Sigmoid colon (tissue), 4 donors: ENCODE measurements at regions not wholly inside any gene's neighbourhood (a gene's known extent, or its start where the extent isn't known, plus 50 kb on each side); places are given as distances from the start of the nearest gene placed in this dataset.

Experiments used
- CTCF ChIP-seq, 4 experiments: fragments of 450-650 bp in 3 of 4; fragments of 200-600 bp in 1 of 4; IDR thresholded peaks; one replicate each; pipeline ENCODE4 v1.5.1; 2016 to 2019; ENCODE audit warnings: antibody characterized with exemption in 4 of 4, mild to moderate bottlenecking in 3 of 4, moderate library complexity in 2 of 4
- POLR2A ChIP-seq, 2 donors: fragments of 450-650 bp; IDR thresholded peaks; one replicate each; pipeline ENCODE4 v1.6.1; 2016; ENCODE audit warnings: antibody characterized with exemption in 2 of 2, mild to moderate bottlenecking in 2 of 2, moderate library complexity in 2 of 2
- POLR2AphosphoS5 ChIP-seq, 4 donors: sonication (generic); formaldehyde crosslinking; IDR thresholded peaks; one replicate each; pipeline ENCODE4 v1.6.1; 2017; ENCODE audit warnings: antibody characterized with exemption in 4 of 4

DNA sequence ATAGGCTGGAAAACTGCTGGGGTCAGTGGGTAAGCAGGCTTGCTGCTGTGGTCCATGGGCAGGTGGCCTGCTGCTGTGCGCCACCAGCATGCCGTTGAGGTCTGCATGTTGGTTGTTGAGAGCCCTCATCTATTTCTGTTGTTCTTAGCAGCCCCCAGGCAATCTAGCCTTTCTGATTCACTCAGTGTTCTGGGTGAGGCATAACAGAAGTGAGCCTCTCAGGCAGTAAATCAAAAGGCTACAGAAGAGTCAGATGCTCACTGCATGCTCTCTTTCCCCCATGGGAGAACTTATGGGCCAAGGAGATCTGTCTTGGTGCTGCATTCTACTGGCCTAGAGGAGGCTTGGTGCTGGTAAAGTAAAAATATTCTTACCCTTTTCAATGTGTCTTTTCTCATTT is 67.8 kb upstream of the ATP10A start:
- TF ChIP-seq CTCF (IDR thresholded peaks at IDR 0.05) (no peak), POLR2A (IDR thresholded peaks at IDR 0.05) (no peak), POLR2AphosphoS5 (IDR thresholded peaks at IDR 0.05) (no peak)
